ENCODE measurements at regions not wholly inside any gene's neighbourhood (a gene's known extent, or its start where the extent isn't known, plus 50 kb on each side); places are given as distances from the start of the nearest gene placed in this dataset.

GRCh38 chr12:60920841-60921495 is 1325.1 kb downstream of the SLC16A7 start:
- H3K4me3 ChIP-seq (ENCODE audit: low read depth, low read length): no peak overlapping the region
- no peak for TF ChIP-seq CTCF (IDR thresholded peaks at IDR 0.05; ENCODE audit: insufficient read depth, low read length, poor library complexity, severe bottlenecking)
- no peaks in the 10 kb centered on the region for H3K27me3 ChIP-seq (ENCODE audit: control insufficient read depth, insufficient read depth, low read length)
- H3K36me3 ChIP-seq (ENCODE audit: control insufficient read depth, insufficient read depth, low read length): no peaks in the 10 kb centered on the region
- no peak for DNase-seq (ENCODE audit: low read depth)

DNA sequence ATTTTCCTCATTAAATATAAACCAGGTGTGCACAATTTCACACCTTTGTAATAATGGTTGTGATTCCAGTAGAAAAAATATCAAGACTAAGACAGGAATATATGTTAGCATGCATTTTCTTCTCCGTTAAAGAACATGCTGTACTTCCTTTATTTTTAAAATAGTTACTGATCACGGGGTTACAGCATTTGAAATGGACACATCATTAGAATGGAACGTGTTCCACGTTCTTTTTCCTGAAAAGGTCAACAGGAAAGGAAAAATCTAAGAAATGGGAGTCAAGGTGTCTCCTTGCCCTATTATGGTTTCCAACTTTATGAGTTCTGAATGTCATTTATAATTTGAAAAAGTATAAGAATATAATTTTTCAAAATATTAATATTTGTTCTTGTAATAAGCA is 1325.7 kb downstream of the SLC16A7 start:
- DNase-seq (ENCODE audit: low read depth): no peak
- TF ChIP-seq CTCF (IDR thresholded peaks at IDR 0.05; ENCODE audit: insufficient read depth, low read length, poor library complexity, severe bottlenecking): no peak
- Histone ChIP-seq H3K4me3 (ENCODE audit: low read depth, low read length) (no peak overlapping the region), H3K27me3 (ENCODE audit: control insufficient read depth, insufficient read depth, low read length) (no peaks in the 10 kb centered on the region), H3K36me3 (ENCODE audit: control insufficient read depth, insufficient read depth, low read length) (no peaks in the 10 kb centered on the region)

GRCh38 chr12:60926256-60926655 is 1330.4 kb downstream of the SLC16A7 start:
- TF ChIP-seq CTCF (IDR thresholded peaks at IDR 0.05; ENCODE audit: insufficient read depth, low read length, poor library complexity, severe bottlenecking): no peak
- H3K36me3 ChIP-seq (ENCODE audit: control insufficient read depth, insufficient read depth, low read length): no peaks in the 10 kb centered on the region
- H3K27me3 ChIP-seq (ENCODE audit: control insufficient read depth, insufficient read depth, low read length): no peaks in the 10 kb centered on the region
- no peak overlapping the region for H3K4me3 ChIP-seq (ENCODE audit: low read depth, low read length)
- no peak for DNase-seq (ENCODE audit: low read depth)

GRCh38 chr12:60930151-60930550 is 1330.1 kb upstream of the USP15 start:
- no peaks in the 10 kb centered on the region for H3K27me3 ChIP-seq (ENCODE audit: control insufficient read depth, insufficient read depth, low read length)
- no peaks in the 10 kb centered on the region for H3K36me3 ChIP-seq (ENCODE audit: control insufficient read depth, insufficient read depth, low read length)
- no peak for TF ChIP-seq CTCF (IDR thresholded peaks at IDR 0.05; ENCODE audit: insufficient read depth, low read length, poor library complexity, severe bottlenecking)
- no peak for DNase-seq (ENCODE audit: low read depth)
- H3K4me3 ChIP-seq (ENCODE audit: low read depth, low read length): no peak overlapping the region

- DNase-seq (ENCODE audit: low read depth): no peak
- Histone ChIP-seq H3K4me3 (ENCODE audit: low read depth, low read length) (no peak overlapping the region), H3K36me3 (ENCODE audit: control insufficient read depth, insufficient read depth, low read length) (no peaks in the 10 kb centered on the region), H3K27me3 (ENCODE audit: control insufficient read depth, insufficient read depth, low read length) (no peaks in the 10 kb centered on the region)
- no peak for TF ChIP-seq CTCF (IDR thresholded peaks at IDR 0.05; ENCODE audit: insufficient read depth, low read length, poor library complexity, severe bottlenecking)
Measured at GRCh38 chr12:60935981-60936761, 1324.0 kb upstream of the USP15 start.

Measured in kidney epithelial cell (primary cell).